Smooth muscle cell (in vitro differentiated cells): ENCODE measurements at regions not wholly inside any gene's neighbourhood (a gene's known extent, or its start where the extent isn't known, plus 50 kb on each side); places are given as distances from the start of the nearest gene placed in this dataset.

Source experiments
- DNase-seq: peaks from one replicate; lab custom pipeline; 2025; ENCODE audit not compliant: unreplicated experiment; lab: John Stamatoyannopoulos, UW
- H2AFZ ChIP-seq: fragments of 200-600 bp; sonication (generic); 2 replicates; pipeline ENCODE4 v1.6.0; 2016; ENCODE audit warnings: antibody characterized with exemption, low read depth, mild to moderate bottlenecking
- H3F3A ChIP-seq: fragments of 200-600 bp; sonication (generic); 2 replicates; pipeline ENCODE4 v1.6.0; 2017; ENCODE audit warnings: antibody characterized with exemption, low read depth
- H3K27ac ChIP-seq: fragments of 200-600 bp; sonication (generic); 2 replicates; pipeline ENCODE4 v1.5.1; 2016; ENCODE audit warnings: low read depth, mild to moderate bottlenecking
- H3K27me3 ChIP-seq: fragments of 200-600 bp; sonication (generic); 2 replicates; pipeline ENCODE4 v1.6.1; 2016; ENCODE audit warnings: low read depth, mild to moderate bottlenecking
- H3K36me3 ChIP-seq: fragments of 200-600 bp; sonication (generic); 2 replicates; pipeline ENCODE4 v1.5.1; 2016; ENCODE audit warnings: low read depth
- H3K4me1 ChIP-seq: fragments of 200-600 bp; sonication (generic); 2 replicates; pipeline ENCODE4 v1.5.1; 2016; ENCODE audit warnings: low read depth
- H3K4me2 ChIP-seq: fragments of 200-600 bp; sonication (generic); 2 replicates; pipeline ENCODE4 v1.6.0; 2016; ENCODE audit warnings: mild to moderate bottlenecking
- H3K4me3 ChIP-seq: fragments of 200-600 bp; sonication (generic); 2 replicates; pipeline ENCODE4 v1.5.1; 2016; ENCODE audit warnings: mild to moderate bottlenecking
- H3K79me2 ChIP-seq: fragments of 200-600 bp; sonication (generic); 2 replicates; pipeline ENCODE4 v1.6.0; 2016; ENCODE audit warnings: low read depth, mild to moderate bottlenecking
- H3K9ac ChIP-seq: fragments of 200-600 bp; sonication (generic); 2 replicates; pipeline ENCODE4 v1.6.0; 2016; ENCODE audit warnings: low read depth
- H3K9me3 ChIP-seq: fragments of 200-600 bp; sonication (generic); replicated peaks from 2 replicates; pipeline ENCODE4 v1.5.1; 2016; ENCODE audit warnings: low read depth
- H4K20me1 ChIP-seq: fragments of 200-600 bp; sonication (generic); 2 replicates; pipeline ENCODE4 v1.6.0; 2016; ENCODE audit warnings: low read depth
- WGBS: methylation state at CpG from one replicate; pipeline ENCODE4 v1.1.7; 2016; ENCODE audit warnings: low lambda C conversion rate; 5-methylcytosine and 5-hydroxymethylcytosine counted together
- TF ChIP-seq, protein P1 (sequence below): fragments of 200-600 bp; sonication (generic); IDR thresholded peaks from 2 replicates; pipeline ENCODE4 v1.5.1; 2017; ENCODE audit warnings: borderline replicate concordance, mild to moderate bottlenecking, antibody characterized with exemption; ENCODE audit not compliant: insufficient read depth, poor library complexity, severe bottlenecking

DNA sequence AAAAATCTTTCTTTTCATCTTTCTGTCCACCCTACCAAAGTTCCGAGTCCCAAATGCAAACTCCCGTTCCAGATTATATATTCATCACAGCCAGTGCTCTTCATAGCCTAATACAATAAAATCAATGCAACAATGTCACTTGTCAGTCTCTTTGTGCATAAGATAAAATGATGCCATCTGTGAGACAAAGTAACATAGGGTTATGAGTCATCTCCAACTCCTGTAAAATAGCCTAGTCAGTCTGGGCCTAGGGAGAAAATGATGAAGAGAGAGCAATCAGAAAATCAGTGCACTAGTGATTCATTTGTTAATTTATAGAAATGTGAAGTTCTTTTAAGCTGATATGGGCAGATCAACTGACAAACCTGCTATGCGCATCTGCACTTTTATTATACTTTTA is 689.1 kb upstream of the DIAPH2 start:
- Histone ChIP-seq H3K9ac (no peak overlapping the region), H3K9me3 (no peaks in the 10 kb centered on the region), H3K4me1 (no peaks in the 10 kb centered on the region), H3K36me3 (no peaks in the 10 kb centered on the region), H3K27me3 (no peaks in the 10 kb centered on the region), H3K27ac (no peak overlapping the region), H3K4me2 (no peak overlapping the region), H4K20me1 (no peaks in the 10 kb centered on the region), H3F3A (no peaks in the 10 kb centered on the region), H3K79me2 (no peaks in the 10 kb centered on the region), H2AFZ (no peak overlapping the region), H3K4me3 (no peak overlapping the region)
- no peak for DNase-seq
- TF ChIP-seq, protein P1, sequence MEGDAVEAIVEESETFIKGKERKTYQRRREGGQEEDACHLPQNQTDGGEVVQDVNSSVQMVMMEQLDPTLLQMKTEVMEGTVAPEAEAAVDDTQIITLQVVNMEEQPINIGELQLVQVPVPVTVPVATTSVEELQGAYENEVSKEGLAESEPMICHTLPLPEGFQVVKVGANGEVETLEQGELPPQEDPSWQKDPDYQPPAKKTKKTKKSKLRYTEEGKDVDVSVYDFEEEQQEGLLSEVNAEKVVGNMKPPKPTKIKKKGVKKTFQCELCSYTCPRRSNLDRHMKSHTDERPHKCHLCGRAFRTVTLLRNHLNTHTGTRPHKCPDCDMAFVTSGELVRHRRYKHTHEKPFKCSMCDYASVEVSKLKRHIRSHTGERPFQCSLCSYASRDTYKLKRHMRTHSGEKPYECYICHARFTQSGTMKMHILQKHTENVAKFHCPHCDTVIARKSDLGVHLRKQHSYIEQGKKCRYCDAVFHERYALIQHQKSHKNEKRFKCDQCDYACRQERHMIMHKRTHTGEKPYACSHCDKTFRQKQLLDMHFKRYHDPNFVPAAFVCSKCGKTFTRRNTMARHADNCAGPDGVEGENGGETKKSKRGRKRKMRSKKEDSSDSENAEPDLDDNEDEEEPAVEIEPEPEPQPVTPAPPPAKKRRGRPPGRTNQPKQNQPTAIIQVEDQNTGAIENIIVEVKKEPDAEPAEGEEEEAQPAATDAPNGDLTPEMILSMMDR: no peak
- WGBS: 93% methylated on average over 3 of the region's 3 CpGs

DNA sequence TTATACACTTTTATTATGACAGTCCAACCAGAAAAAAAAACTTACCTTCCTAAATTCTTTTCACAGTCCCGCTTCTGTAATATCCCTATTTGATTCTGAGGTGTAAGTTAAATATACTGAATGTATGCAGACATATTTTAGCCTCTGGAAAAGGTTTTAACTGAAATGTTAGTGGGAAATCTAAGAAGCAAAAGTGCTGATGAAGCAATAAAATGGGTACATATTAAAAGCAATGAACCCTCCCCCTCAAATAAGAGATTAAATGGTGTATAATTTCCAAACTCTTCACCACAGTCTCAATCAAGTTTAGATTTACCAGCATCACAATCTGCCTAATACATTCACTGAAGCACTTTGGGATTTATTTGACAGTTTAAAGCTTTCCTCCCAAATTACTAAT is 688.3 kb upstream of the DIAPH2 start:
- H3K27me3 ChIP-seq: no peaks in the 10 kb centered on the region
- H3K27ac ChIP-seq: no peak overlapping the region
- no peak overlapping the region for H2AFZ ChIP-seq
- no peak overlapping the region for H3K9ac ChIP-seq
- H4K20me1 ChIP-seq: no peaks in the 10 kb centered on the region
- H3K36me3 ChIP-seq: no peaks in the 10 kb centered on the region
- WGBS: 58% methylated on average over 1 of the region's 1 CpG
- no peak overlapping the region for H3K4me2 ChIP-seq
- H3K9me3 ChIP-seq: no peaks in the 10 kb centered on the region
- TF ChIP-seq, protein P1: no peak
- no peaks in the 10 kb centered on the region for H3K4me1 ChIP-seq
- H3K79me2 ChIP-seq: no peaks in the 10 kb centered on the region
- DNase-seq: no peak
- H3F3A ChIP-seq: no peaks in the 10 kb centered on the region
- no peak overlapping the region for H3K4me3 ChIP-seq

DNA sequence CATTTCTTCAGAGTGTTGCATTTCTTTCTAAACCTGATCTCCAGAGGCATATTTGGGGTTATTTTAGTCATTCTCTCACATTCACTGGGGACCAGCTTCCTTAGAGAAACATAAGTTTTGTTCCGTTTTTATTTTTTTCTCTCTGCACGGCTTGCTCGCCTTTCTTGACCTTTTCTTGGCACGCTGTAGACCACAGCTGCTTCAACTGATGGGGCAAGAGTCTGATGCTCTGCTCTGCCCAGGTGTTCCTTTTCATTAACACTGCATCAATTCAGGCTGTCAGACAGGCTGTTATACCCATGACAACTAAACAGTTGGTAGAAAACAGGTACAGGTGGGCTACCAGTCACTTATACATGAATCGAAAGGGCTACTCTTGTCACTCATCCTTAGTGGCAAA is 682.2 kb upstream of the DIAPH2 start:
- Histone ChIP-seq H3K36me3 (no peaks in the 10 kb centered on the region), H3K9ac (no peak overlapping the region), H2AFZ (no peak overlapping the region), H3K27me3 (no peaks in the 10 kb centered on the region), H3K4me1 (no peaks in the 10 kb centered on the region), H3K4me3 (no peak overlapping the region), H4K20me1 (no peaks in the 10 kb centered on the region), H3F3A (no peaks in the 10 kb centered on the region), H3K79me2 (no peaks in the 10 kb centered on the region), H3K27ac (no peak overlapping the region), H3K9me3 (no peaks in the 10 kb centered on the region), H3K4me2 (no peak overlapping the region)
- DNase-seq: no peak
- 81% methylated on average over 5 of the region's 5 CpGs for WGBS
- TF ChIP-seq, protein P1: no peak

DNA sequence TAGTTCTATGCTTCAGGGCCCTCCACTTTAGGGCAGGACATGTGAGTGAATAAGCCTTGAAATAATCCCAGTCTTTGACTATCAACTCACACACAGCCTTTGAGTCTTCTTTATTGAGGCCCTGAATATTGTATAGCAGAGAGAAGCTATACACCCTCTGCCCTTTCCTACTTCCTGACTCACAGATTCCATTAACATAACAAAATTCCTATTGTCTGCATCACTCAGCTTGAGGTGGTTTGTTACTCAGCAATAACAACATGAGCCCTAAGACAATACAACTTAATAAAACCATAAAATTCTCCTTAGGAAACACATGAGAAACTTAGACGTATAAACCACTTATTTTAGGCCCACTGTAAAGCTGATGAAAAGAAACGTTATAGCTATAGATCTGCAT is 680.3 kb upstream of the DIAPH2 start:
- H3K36me3 ChIP-seq: no peaks in the 10 kb centered on the region
- H3K27me3 ChIP-seq: no peaks in the 10 kb centered on the region
- WGBS: 47% methylated on average over 2 of the region's 2 CpGs
- peak overlapping the region; percentile 56 for H3K4me2 ChIP-seq
- H2AFZ ChIP-seq: no peak overlapping the region
- H3K79me2 ChIP-seq: no peaks in the 10 kb centered on the region
- H3K9me3 ChIP-seq: no peaks in the 10 kb centered on the region
- DNase-seq: no peak
- H3F3A ChIP-seq: no peaks in the 10 kb centered on the region
- H3K27ac ChIP-seq: peak overlapping the region; percentile 88
- H4K20me1 ChIP-seq: no peaks in the 10 kb centered on the region
- H3K4me1 ChIP-seq: no peaks in the 10 kb centered on the region
- H3K4me3 ChIP-seq: no peak overlapping the region
- TF ChIP-seq, protein P1: no peak
- H3K9ac ChIP-seq: no peak overlapping the region
